ENCODE measurements at regions not wholly inside any gene's neighbourhood (a gene's known extent, or its start where the extent isn't known, plus 50 kb on each side); places are given as distances from the start of the nearest gene placed in this dataset.
"Not testable (repeated sequence)": the region's sequence is repeated elsewhere in the genome, so short reads cannot be mapped to it uniquely, and the experiment has no call there.

DNA sequence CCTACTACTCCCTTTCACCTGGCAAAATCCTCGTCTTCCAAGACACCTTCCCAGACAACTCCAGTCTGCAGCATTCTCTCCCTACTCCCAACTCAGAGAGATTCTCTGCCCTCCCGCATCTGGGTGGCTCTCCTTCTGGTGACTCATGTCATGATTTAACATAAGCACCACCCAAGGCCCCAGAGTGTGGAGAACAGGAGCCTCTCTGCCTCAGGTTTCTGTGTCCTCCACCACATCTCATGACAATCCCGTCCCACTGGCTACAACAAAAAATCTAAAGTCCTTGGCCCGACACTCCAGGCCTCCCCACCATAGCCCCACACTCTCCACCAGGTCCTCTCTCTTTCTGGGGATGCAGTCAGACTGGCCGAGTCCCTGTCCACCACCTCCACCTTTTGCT is 197.1 kb downstream of the BCL11A start:
- DNase-seq = no peak

GRCh38 chr2:60355849-60356261 is 197.6 kb downstream of the BCL11A start:
- no peak for DNase-seq

GRCh38 chr2:60354713-60355112 is 198.7 kb downstream of the BCL11A start:
- no peak for DNase-seq

DNA sequence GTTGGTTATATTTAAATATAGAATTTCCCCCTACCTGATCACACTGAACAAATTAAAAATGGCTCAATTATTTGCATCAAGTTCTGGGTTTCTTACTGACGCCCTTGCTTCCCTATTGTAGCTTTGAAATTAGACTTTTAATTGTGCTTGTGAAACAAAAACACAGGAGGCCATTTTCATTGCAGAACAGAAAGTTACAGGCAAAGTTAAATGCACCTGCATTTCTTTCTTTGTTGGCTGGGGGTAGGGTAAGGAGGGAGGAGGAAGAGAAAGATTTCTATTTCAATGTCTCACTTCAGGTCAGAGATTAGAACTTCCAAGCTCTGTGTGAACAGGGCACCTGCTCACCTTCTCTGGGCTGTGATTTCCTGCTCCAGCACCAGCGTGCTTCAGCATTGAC is 199.6 kb downstream of the BCL11A start:
- DNase-seq = no peak

DNA sequence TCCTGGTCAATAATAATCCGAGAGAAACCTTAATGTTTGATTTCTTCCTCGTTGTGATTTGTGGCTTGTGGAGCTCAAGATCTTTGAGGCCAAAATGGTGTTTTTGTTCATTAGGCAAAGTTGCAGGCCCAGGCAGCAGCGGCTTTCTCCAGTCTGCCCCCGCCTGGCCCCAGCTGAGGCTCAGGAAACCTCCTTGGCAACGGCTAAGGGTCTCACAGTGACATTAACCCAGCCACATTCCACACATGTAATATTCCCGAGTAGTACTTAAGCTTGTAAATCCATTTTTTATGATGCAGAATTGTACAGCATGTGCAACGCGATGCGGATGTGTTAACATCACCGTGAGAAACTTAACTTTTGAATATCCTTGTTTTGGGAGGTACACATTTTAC is 200.1 kb downstream of the BCL11A start:
- no peak for DNase-seq

- no peak for DNase-seq
Measured at GRCh38 chr2:60352491-60353405, 200.7 kb downstream of the BCL11A start.

- DNase-seq = no peak
Measured at GRCh38 chr2:60351802-60352201, 201.7 kb downstream of the BCL11A start.

GRCh38 chr2:60351321-60351720 is 202.1 kb downstream of the BCL11A start:
- DNase-seq = no peak

DNA sequence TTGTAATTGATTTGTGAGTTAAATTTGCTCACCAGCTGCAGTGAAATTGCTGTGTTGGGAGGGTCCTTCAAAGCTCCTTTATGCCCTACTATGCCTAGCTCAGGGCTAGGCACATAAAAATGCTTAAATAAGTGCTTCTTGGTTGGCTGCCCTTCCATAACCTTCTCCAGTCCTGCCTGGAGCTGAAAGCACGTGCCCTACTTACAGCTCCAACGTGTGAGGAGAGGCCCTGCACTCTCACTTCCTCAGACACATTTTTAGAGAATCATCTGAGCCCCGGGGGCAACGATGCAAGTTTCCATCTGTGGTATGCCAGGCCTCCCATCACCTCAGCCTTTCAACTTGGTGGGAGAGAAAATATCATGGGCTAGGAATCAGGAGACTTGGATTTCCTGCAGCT is 202.7 kb downstream of the BCL11A start:
- DNase-seq = no peak

GRCh38 chr2:60347781-60348180 is 205.7 kb downstream of the BCL11A start:
- DNase-seq = no peak

DNA sequence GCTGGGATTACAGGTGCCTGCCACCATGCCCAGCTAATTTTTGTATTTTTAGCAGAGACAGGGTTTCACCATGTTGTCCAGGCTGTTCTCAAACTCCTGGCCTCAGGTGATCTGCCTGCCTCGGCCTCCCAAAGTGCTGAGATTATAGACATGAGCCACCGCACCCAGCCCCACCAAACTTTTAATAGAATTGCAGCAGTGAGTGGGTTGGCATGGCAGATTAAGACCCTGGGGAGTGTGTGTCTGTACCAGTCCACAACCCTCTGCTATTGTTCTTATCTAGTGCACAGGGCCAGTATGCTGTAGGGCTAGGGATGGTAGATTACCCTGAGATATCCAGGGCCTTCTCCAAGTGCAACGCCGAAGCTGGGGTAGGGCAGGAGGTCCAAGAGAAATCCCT is 211.0 kb downstream of the BCL11A start:
- DNase-seq = not testable (repeated sequence)

DNA sequence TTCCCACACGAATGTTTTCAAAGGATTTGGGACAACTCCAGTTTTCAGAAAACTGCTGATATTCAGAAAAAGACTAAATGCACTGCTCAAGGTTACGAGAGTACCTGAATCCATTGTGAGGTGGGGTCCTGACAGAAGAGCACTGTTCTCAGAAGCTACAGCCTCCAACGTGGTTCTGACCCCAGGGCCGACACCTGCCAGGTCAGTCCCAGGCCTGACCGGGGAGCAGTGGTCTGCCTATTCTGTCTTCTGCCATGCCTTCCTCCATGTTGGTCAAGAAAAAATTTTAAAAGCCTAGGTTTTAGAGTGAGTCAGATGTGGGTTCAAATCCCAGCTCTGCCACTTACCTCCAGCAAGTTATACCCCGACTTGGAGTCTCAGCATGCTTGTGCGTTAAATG is 212.3 kb downstream of the BCL11A start:
- no peak for DNase-seq

GRCh38 chr2:60339286-60339685 is 214.2 kb downstream of the BCL11A start:
- no peak for DNase-seq

DNA sequence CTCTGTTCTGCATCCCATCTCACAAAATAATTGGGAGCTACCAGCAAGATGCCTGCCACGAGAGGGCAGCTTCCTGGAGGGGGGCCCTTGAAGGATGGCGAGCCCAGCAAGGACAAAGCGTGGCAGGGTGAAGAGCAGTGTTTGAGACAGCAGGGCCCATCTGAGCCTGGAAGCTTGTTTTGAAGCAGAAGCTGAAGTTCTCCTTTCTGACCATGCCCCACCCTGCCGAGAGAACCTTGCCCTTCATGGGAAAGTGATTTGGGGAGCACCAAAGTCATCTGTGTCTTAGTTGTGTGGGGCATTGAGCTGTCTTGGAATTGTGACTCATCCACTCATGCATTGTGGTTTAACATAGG is 216.3 kb downstream of the BCL11A start:
- DNase-seq = no peak

DNA sequence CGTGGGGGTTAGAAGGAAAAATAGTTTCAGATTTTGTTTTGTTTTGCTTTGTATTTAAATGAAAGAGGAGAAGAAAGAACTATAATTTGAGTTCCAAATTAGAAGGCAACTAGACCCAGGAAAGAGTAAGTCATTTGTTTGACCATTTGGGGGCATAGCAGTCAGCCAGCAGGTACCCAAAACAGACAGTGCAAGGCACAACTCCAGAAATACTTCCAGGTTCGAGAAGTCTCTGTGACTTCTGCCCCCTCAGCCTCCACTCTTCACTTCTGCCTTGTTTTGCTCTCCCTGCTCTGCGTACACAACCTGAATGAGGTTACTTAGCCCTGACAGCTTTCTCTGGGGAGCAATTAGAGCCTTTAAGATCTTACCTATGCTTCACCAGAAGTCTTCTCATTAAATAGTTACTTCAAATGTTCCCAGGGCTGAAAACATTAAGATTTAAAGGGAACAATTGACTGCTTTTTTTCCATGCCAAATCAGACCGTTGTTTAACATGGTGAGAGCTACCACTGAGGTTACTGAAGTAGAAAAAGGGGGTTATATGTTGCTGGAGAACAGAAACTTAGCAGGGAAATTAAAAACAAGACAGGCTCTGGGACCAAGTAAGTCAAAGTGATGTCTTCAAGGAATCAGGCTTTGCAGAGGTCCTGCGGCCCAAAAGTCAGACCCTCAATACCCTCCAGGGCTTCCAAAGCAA is 216.9 kb downstream of the BCL11A start:
- DNase-seq = no peak

- DNase-seq = no peak
Measured at GRCh38 chr2:60335533-60336237, 217.8 kb downstream of the BCL11A start.

GRCh38 chr2:60334610-60335009 is 218.8 kb downstream of the BCL11A start:
- no peak for DNase-seq

DNA sequence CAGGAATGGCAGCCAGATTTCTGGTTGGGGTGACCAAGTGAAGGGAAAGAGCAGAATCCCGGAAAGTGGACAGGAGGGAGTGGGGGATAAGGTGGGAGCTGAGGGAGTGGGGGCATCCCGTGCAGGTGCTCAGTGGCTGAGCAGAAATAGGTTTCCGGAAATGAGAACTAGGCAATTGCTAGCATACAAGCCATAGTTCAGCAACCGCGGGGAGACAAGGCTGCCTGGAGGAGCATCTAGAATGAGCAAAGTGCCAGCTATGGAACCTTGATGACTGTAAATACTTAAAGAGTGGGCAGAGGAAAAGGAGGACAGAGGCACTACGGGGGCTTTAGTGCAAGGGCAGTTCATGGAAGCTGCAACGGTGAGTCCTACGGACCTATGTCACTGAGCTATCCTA is 220.2 kb downstream of the BCL11A start:
- no peak for DNase-seq

DNA sequence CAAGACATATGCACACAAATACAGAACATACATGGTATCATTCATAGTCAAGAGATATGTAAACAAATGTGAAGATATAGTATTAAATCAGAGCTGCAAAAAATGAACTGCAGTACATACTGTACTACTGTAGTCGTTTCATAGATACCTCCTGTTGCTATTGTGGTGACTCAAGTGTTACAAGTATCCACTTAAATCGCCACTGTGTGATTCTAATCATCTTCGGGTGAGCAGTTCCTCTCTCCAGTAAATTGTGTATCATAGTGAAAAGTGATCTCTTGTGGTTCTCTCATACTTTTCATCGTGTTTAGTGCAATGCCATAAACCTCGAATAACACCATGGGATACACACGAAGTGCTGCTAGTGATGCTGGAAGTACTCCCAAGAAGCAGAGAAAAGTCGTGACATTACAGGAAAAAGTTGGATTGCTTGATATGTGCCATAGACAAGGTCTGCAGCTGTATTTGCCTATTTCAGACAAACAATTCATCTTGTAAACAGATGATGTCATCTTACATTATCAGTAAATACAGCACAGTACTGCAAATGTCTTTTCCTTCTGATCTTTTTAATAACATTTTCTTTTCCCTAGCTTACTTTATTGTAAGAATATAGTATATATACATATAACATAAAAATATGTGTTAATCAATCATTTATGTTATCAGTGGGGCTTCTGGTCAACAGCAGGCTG is 222.2 kb downstream of the BCL11A start:
- no peak for DNase-seq

GRCh38 chr2:60329225-60329624 is 224.2 kb downstream of the BCL11A start:
- DNase-seq = no peak

DNA sequence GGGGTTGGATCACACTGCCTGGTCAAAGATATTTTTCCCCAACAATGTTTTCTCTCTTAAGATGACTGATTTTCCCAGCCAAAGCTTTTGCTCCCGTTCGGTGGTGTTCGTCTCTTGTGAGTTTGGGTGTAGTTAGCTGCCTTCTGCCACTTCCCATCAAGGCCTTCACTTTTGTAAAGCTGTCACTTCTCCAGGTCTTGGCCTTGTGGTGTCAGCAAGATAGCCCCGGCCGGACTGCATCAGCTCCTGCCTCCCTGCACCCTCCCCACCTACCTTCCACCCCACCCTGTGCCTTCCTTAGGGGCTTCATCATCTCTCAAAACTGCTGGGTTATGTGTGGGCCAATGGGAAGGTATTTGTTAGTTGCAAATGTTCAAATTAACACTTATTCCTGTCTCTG is 228.9 kb downstream of the BCL11A start:
- no peak for DNase-seq

- DNase-seq = no peak
Measured at GRCh38 chr2:60321816-60322215, 231.6 kb downstream of the BCL11A start.

DNA sequence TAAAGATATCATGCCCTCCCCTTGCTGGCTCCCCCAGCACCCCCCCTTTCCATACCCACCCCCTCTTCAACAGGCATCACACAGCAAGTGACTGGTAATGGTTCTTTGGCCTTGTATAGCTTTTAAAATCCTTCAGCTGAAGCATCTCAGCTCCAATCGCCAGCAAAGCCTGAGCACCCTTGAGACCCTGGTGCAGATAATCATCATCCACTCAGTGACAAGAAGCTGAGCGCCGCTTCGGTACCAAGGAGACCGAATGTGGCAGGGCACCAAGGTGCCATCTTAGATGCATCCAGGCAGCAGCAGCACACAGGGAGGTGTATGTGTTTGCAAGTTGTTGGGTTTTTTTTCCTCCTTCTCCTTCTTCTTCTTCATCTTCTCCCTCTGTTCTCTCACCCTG is 232.7 kb downstream of the BCL11A start:
- DNase-seq = no peak

Data from NCI-H1092 (cell line).